ENCODE measurements at regions not wholly inside any gene's neighbourhood (a gene's known extent, or its start where the extent isn't known, plus 50 kb on each side); places are given as distances from the start of the nearest gene placed in this dataset.
"Not testable (repeated sequence)": the region's sequence is repeated elsewhere in the genome, so short reads cannot be mapped to it uniquely, and the experiment has no call there.

DNA sequence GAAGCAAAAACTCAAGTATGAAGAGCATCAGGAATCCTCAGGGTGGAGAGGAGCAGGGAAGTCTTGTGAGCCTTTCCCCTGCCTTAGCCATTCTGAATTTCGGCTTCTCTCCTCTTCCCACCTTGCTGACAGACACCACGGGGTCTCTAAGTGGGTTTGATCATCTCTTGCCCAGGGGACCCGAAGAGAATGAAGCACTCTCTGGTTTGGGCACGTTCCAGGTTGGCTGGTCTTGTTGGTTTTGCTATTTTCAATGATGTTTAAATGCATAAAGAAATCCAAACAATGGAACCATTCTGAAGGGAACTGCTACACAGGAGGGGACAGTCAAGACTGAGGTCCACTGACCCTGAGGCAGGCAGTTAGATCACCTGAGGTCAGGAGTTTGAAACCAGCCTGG lies 131.7 kb downstream of the PXDC1 start:
- DNase-seq: no peak

DNA sequence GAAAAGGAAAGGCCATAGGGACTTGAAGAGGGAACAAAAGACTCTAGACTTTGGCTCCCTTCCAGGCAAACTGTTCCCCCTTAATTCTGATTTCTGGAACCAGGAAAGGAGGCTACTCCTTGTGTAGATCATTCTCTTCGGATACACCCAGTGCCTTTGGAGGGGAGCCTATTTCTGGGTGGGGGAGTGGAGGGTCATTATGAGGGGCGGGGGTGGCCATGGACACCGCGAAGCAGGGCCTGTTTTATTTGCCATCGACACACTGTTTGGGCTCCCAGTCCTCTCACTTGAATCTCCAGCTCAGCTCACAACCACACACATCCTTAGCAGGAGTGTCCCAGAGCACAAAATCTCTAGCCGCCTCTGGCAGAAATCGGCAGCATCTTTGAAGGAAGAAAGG lies 132.3 kb downstream of the PXDC1 start:
- DNase-seq: no peak

- no peak for DNase-seq
These were observed 132.9 kb downstream of the PXDC1 start for GRCh38 chr6:3618642-3619041.

- DNase-seq: no peak
These were observed 133.7 kb downstream of the PXDC1 start for GRCh38 chr6:3617681-3618311.

DNA sequence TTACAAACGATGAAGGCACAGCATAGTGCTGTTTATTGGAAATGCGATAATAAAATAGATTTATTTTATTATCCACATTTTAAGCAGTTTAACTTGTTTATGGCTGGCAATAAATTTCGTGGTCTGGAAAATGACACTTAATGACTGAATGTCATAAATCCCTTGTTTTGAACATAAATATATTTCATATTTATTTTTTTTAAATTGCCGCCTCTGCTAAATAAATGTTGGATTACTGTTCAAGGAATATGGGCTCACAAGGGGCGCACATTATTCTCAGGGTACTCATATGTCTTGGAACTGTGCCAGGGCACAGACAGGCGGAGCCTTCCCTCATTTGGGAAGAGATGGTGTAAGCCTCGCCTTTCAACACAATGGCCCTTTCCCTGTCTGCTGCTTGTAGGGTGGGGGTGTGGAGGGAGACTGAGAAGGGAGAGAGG lies 134.3 kb downstream of the PXDC1 start:
- DNase-seq: no peak

- DNase-seq: no peak
These were observed 134.8 kb downstream of the PXDC1 start for GRCh38 chr6:3616565-3617176.

GRCh38 chr6:3615391-3616380 lies 135.8 kb downstream of the PXDC1 start:
- DNase-seq: no peak

- no peak for DNase-seq
These were observed 136.6 kb downstream of the PXDC1 start for GRCh38 chr6:3614918-3615317.

GRCh38 chr6:3613565-3613964 lies 137.9 kb downstream of the PXDC1 start:
- DNase-seq: not testable (repeated sequence)

- DNase-seq: no peak
These were observed 139.0 kb downstream of the PXDC1 start for GRCh38 chr6:3612341-3613041.

GRCh38 chr6:3610921-3611320 lies 140.6 kb downstream of the PXDC1 start:
- DNase-seq: no peak

DNA sequence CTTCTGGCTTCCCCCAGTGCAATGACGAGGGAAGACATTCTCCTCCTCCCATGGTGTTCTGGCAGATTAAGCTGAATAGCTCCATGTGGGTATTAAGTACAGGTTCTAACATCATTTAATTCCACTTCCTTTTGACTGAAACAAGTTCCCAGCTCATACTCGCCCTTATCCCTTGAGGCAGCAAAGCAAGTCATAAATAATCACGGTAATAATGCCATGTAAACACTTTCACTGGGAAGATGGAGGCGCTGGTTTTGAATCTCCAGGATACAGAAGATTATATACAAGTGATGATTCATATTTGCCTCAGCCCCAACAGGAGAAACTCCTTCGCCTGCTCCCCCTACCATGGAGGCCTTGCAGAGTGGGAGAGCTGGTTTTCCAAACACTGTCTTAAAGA lies 141.3 kb downstream of the PXDC1 start:
- DNase-seq: no peak

DNA sequence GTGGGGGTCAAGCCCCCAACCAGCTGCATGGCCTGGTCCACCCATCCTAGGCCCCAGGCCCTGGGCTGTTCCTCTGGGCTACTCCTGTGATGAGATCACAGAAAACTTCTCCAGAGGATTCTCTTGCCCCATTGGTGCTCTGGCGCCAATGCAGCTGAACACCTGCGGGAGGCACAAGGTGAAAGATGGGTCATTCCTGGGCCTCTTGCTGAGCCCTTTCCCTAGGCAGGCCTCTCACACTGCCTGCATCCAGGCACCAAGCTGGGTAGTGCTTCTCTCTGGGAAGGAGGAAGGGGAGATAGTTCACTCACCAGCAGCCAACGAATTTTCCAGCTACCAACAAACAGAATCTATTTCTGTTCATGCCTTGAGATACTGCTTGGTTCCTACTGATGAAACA lies 142.1 kb downstream of the PXDC1 start:
- DNase-seq: no peak

DNA sequence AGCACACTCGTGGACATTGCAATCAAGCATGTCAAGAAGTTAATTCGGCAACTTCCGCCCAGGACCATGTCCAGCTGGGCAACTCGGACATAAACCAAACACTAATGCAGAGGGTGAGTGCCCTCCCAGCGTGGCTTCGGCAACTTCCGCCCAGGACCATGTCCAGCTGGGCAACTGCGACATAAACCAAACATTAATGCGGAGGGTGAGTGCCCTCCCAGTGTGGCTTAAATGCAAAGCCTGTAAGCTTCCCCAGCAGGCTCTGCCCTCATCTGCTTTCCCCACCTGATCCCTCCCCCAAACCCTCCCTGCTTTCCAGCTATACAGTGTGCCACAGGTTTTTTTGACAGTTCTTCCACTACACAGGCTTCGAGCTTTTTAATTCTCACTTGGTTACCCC lies 143.4 kb downstream of the PXDC1 start:
- DNase-seq: no peak

DNA sequence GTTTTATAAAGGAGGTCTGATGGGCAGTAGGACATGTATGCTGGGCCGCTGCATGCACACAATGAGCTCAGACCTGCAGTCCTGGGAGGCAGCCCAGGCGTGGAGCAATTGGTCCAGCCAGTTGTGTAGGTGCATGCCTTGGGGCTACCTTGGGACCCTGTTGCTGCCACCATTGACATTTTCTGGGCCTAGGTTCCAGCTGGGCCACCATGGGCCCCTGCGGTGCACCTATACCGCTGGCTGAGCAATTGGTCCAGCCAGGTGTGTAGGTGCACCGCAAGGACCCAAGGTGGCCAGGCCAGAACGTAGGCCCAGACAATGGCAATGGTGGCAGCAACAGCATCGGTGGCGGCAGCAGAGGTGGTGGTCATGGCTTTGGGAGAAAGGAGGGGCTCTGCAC lies 143.9 kb downstream of the PXDC1 start:
- no peak for DNase-seq

DNA sequence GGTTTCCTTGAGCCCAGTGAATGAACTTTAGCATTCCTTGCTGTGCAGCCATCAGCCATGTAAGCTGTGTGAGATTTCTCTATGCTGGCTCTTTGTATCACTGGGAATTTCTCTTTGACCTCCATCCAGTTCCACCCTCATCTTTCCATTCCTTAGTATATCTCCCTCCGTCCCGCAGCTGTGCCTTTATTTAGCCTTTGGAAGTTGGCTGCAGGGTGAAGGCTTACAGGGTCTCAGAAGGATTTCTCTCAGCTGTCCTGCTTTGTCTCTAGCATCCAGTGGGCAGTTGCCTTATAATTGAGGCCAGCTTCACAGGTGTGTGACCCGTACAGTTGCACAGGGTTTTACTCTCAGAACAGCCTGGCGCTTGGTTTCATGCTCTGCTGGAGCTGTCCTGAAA lies 144.3 kb downstream of the PXDC1 start:
- no peak for DNase-seq

DNA sequence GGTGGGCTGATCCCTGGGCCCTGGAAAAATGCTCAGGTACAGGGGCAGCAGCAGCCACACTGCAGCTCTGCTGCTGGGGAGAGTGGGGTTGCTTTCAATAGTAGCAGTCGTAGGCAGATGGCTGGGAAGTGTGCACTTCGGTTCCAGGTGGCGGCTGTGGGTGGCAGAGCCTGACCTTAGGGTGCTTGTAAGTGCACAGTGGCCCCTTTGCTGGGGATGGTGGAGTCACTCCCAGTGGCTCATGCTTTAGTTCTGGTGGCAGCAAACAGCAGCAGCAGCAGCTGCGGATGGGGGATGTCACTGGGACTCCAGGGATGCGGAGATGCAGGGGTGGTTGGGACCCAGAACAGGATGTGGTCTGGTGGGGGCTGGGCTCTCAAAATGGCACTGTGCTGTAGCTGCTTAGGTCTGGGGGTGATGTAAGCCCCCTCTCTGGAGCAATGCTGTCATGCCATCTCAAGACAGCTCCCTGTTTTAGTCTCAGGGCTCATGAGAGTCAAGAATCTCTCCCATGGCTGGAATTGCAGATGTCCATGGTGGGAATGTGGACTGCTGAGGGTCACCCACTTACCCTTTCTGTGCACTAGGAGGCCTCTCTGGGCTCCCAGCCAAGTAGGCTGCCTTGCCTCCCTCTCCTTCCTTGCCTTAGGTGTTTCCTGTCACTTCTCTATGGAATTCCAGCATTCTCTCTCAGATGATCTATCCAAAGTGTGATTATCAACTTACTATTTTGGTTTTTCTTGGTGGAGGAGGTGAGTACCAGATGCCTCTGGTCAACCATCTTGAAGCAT lies 146.7 kb upstream of the SLC22A23 start:
- DNase-seq: no peak

- no peak for DNase-seq
These were observed 144.7 kb upstream of the SLC22A23 start for GRCh38 chr6:3601570-3601969.

DNA sequence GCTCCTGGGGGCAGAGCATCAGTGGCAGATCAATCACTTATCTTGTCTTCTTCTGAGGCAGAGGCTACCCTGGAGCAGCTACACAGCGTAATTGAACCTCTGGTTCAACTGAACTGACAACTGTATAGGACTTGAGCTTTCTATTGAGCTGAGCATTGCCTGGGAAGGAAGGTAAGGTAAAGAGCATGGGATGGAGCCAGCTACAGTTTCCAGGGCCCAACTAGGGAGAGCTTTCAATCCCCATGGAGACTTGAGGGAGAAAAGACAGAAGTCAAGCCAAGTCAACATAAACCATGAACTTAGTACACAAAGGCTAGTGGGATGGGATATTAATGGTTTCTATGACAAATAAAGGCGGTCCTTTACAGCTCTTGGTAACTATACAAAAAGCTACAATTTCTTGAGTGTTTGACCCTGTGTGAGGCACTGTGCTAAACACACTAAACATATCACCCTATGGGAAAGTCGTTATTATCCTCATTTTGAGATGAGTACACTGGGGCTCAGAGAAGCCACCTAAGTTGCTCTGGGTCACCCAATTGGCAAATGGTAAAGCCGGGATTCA lies 140.7 kb upstream of the SLC22A23 start:
- no peak for DNase-seq

GRCh38 chr6:3596766-3597165 lies 139.9 kb upstream of the SLC22A23 start:
- DNase-seq: no peak

GRCh38 chr6:3594201-3594600 lies 137.4 kb upstream of the SLC22A23 start:
- no peak for DNase-seq

Data from hypothalamus (tissue), 51 donors.